HG03108 (cell line): ENCODE measurements at regions not wholly inside any gene's neighbourhood (a gene's known extent, or its start where the extent isn't known, plus 50 kb on each side); places are given as distances from the start of the nearest gene placed in this dataset.
"Not testable (repeated sequence)": the region's sequence is repeated elsewhere in the genome, so short reads cannot be mapped to it uniquely, and the experiment has no call there.

Source experiments
- ATAC-seq: cut with Tn5 transposase; IDR thresholded peaks from one replicate; pipeline ENCODE4 v1.9.1; 2021; ENCODE audit warnings: moderate library complexity; ENCODE audit not compliant: unreplicated experiment

GRCh38 chr13:48843630-48844380, 131.9 kb upstream of the FNDC3A start:
- no peak for ATAC-seq

GRCh38 chr13:48844676-48845075, 131.0 kb upstream of the FNDC3A start:
- no peak for ATAC-seq

- ATAC-seq = no peak
Observed at GRCh38 chr13:48849515-48849914, 126.2 kb upstream of the FNDC3A start.

- no peak for ATAC-seq
Observed at GRCh38 chr13:48851707-48852106, 124.0 kb upstream of the FNDC3A start.

- no peak for ATAC-seq
Observed at GRCh38 chr13:48852911-48853727, 122.6 kb upstream of the FNDC3A start.

- ATAC-seq = no peak
Observed at GRCh38 chr13:48853728-48854102, 122.0 kb upstream of the FNDC3A start.

- no peak for ATAC-seq
Observed at GRCh38 chr13:48857576-48857975, 118.1 kb upstream of the FNDC3A start.

GRCh38 chr13:48858122-48858902, 117.4 kb upstream of the FNDC3A start:
- no peak for ATAC-seq

GRCh38 chr13:48859272-48860105, 116.2 kb upstream of the FNDC3A start:
- no peak for ATAC-seq

GRCh38 chr13:48860364-48860763, 115.3 kb upstream of the FNDC3A start:
- no peak for ATAC-seq

- no peak for ATAC-seq
Observed at GRCh38 chr13:48862572-48862971, 113.1 kb upstream of the FNDC3A start.

- ATAC-seq = no peak
Observed at GRCh38 chr13:48864100-48864499, 111.6 kb upstream of the FNDC3A start.

- no peak for ATAC-seq
Observed at GRCh38 chr13:48866249-48866648, 109.5 kb upstream of the FNDC3A start.

- ATAC-seq = no peak
Observed at GRCh38 chr13:48873081-48873480, 102.6 kb upstream of the FNDC3A start.

- no peak for ATAC-seq
Observed at GRCh38 chr13:48873587-48873986, 102.1 kb upstream of the FNDC3A start.

GRCh38 chr13:48874165-48874564, 101.5 kb upstream of the FNDC3A start:
- no peak for ATAC-seq

- no peak for ATAC-seq
Observed at GRCh38 chr13:48875047-48875446, 100.7 kb upstream of the FNDC3A start.

- no peak for ATAC-seq
Observed at GRCh38 chr13:48876289-48876688, 99.4 kb upstream of the FNDC3A start.

- no peak for ATAC-seq
Observed at GRCh38 chr13:48879432-48879831, 96.3 kb upstream of the FNDC3A start.

GRCh38 chr13:48879854-48880253, 95.9 kb upstream of the FNDC3A start:
- no peak for ATAC-seq

- not testable (repeated sequence) for ATAC-seq
Observed at GRCh38 chr13:48883786-48884185, 91.9 kb upstream of the FNDC3A start.
